Activated CD4-positive, alpha-beta T cell treated with anti-CD3 and anti-CD28 coated beads, Interleukin-2, Interleukin-6, amounts not matched to agents 100 ng/mL and 50 ng/mL, durations not matched to agents 16 hours and 8 hours (primary cell): ENCODE measurements at regions not wholly inside any gene's neighbourhood (a gene's known extent, or its start where the extent isn't known, plus 50 kb on each side); places are given as distances from the start of the nearest gene placed in this dataset.

Experiments used
- DNase-seq: peaks from one replicate; pipeline ENCODE4 v3.0.0-alpha.2; 2020

GRCh38 chr14:40870252-40870651 lies 736.4 kb upstream of the LRFN5 start:
- DNase-seq = no peak

DNA sequence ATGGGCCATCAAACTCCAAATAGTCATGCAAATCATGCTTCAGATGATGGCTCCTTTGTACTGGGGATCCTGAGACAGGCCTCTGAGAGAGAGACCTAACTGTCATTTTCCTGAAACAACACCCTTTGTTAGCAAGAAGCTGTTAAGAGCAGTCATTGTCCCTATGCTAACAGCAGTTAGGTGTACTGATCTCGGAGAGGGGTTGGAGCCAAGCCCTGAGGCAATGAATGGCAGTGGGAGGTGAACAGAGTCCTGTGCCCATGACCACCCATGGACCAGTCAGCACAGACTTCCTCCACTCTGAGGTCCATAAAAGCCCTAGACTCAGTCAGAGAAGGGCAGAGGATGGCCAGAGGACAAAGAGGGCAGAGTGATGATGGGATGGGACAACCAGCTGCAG lies 747.6 kb upstream of the LRFN5 start:
- no peak for DNase-seq

DNA sequence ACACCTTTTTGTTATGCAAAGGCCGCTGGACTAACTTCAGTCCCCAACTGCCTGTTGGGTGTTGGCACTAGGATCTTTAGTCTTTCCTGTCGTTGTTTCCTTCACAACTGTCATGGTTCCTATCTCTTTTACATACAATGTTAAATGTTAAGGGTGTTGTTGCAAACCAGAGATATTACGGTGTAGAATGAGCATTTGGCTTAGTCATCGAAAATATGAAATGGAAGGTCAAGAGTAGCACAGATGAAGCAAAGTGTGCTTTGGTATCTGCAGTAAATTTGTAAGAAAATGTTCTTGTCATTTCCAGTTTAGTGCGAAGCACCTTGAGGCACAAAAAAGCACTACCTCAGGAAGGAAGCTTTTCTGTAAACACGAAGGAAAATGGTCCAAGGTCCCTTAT lies 751.3 kb upstream of the LRFN5 start:
- DNase-seq = no peak

DNA sequence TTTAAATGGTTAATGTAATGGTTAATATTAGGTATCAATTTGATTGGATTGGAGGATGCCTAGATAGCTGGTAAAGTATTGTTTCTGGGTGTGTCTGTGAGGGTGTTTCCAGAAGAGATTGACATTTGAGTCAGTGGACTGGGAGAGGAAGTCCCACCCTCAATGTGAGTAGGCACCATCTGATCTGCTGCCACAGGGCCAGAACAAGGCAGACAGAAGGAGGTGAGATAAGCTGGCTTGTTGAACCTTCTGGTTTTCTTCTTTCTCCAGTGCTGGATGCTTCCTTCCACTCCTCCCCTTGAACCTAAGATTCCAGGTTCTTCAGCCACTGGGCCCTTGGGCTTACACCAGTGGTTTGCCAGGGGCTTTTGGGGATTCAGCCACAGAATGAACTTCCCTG lies 756.5 kb upstream of the LRFN5 start:
- no peak for DNase-seq

DNA sequence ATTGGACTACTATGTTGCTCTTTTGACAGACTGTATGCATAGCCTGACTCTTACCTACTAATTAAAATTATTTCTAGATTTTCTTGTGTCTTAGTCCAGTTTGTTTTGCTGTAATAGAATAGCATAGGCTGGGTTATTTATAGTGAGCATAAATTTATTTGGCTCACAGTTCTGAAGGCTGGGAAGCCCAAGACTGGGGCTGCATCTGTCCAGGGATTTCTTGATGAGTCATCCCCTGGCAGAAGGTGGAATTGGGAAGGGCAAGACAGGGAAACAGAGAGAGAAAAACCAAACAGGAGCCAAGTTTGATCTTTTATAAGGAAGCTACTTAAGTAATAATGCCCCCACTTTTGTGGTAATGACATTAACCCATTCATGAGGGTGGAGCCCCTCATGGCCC lies 759.2 kb upstream of the LRFN5 start:
- no peak for DNase-seq

DNA sequence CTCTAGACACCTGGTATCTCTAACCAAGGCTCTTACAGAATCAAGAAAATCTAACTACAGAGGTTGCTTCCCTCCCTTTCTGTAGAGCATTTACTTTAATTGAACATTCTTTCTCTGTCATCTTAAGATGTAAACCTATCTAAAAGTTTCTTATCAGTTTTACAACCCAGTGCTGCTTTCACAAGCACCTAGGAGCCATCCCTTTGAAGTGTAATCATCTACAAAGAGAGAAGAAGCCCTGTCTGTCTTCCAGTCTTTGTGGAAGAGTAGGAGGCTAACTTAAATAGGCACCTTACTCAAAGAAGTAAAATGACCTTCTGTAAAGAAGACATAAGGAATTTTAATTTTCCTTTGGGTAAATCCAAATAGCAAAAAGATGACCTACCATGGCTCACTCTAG lies 763.9 kb upstream of the LRFN5 start:
- no peak for DNase-seq

- no peak for DNase-seq
These were observed 764.8 kb upstream of the LRFN5 start for GRCh38 chr14:40841886-40842285.

DNA sequence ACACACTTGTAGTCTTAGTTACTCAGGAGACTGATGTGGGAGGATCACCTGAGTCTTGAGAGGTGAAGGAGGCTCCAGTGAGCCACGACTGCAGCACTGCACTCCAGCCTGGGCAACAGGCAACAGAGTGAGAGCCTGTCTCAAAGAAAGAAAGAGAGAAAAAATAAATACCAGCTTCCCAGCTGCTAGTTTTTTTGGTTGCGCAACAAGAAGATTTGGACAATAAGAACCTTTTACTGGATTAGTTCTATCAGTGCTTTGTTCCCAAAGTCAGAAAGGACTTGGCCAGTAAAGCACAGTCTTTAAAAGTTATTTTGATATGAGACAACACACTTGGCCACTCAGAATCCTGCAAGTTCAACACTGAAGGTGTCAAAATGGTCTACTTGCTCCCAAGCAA lies 768.1 kb upstream of the LRFN5 start:
- DNase-seq = no peak

- no peak for DNase-seq
These were observed 800.2 kb upstream of the LRFN5 start for GRCh38 chr14:40806471-40806870.

- no peak for DNase-seq
These were observed 810.5 kb upstream of the LRFN5 start for GRCh38 chr14:40796168-40796567.

DNA sequence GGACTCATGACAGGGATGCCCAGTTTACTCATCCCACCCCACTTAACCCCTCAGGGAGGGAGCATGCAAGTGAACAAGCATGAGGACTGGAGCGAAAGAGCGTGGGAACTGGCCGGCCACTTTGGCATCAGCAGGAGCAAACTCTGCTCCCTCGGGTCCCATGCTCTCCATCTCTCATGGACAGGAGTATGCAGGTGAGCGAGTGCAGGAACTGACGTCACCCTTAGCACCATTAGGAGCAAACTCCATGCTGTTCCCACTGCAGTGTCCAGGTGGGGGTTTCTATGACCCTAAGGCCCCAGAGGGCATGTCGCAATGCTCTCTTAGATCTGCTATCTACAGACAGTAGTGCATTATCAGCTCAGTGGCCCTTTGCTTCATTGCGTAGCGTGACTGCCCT lies 821.8 kb upstream of the LRFN5 start:
- no peak for DNase-seq

DNA sequence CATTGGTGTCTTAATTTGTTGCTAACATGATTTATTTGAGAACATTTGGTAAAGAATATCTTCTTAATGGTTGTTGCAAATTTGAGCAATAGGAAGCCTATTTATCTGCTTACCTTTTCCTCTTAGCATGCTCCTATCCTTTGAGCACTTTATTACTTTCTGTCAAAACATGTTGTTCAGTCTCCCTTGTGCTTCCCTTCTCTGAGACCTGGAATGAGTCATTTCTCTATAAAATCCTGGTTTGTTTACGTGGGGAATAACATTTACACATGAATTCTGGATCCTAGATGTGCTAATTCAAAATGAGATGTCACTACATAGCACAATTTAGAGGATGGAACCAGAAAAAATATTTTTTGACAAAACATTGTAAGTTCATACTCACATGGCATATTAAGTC lies 844.0 kb upstream of the LRFN5 start:
- no peak for DNase-seq

- DNase-seq = no peak
These were observed 844.5 kb upstream of the LRFN5 start for GRCh38 chr14:40762177-40762576.

- DNase-seq = no peak
These were observed 846.0 kb upstream of the LRFN5 start for GRCh38 chr14:40760704-40761103.

- DNase-seq = no peak
These were observed 848.6 kb upstream of the LRFN5 start for GRCh38 chr14:40758076-40758475.

DNA sequence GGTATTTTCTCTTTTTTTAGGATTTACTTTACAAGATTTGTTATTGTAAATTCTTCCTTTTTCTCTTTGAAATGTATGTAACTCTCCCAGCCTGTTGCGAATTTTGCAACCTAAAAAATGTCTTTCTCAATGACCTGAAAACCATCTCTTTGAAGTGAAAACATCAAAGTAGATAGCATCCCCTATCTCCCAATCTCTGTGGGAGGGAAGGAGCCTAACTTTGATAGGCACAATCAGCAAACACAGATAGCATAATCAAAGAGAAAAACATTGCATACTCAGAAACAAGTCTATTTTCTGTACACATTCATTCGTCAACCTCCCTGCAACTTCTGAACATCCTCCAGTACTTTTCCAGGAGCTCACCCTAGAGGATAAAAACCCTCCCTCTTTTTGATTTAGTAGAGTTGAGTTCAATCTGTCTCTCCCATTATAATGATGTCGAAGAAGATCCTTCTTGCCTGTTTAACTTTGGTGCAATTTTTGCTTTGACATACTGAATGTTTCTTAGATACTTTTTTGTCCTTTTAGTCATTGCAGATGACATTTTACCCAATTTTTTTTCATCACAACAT lies 849.2 kb upstream of the LRFN5 start:
- DNase-seq = no peak

DNA sequence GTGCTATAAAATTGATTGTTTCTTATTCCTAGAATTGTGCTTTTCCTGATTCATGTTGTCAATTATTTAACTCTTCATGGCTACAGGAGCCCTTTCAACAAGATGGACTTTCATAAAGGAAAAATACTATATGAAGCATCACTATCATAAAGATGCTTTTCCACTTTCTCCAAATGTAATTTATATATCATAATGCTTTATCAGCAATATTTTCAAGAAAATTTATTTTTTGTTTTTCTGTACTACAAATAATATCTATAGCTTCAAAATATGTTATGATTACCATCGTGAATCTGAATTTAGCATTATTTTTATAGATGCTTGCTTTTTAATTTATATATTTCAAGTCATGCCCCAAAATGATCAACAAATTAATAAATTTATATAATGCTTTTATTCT lies 873.5 kb upstream of the LRFN5 start:
- DNase-seq = no peak

GRCh38 chr14:40727107-40727506 lies 879.6 kb upstream of the LRFN5 start:
- no peak for DNase-seq

- no peak for DNase-seq
These were observed 893.3 kb upstream of the LRFN5 start for GRCh38 chr14:40713387-40713786.

DNA sequence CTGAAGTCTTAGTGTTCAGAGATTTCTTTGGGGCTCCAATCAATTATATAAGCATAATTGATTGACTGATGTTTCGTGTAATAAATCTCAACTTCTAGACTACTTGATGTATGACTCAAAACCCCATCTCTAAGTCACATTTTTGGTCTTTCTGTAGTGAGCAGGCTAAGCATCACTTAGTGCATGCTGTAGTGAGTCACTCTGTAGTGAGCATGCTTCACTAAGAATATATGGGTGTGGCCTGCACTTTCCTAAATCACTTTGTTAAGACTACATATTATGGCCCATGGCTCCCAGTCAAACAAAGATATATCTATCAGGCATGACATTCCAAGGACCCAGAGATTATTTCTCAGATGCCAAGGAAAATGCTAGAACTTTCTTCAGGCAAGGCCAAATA lies 909.4 kb upstream of the LRFN5 start:
- DNase-seq = no peak

GRCh38 chr14:40694023-40694422 lies 912.7 kb upstream of the LRFN5 start:
- DNase-seq = no peak

GRCh38 chr14:40691066-40691465 lies 915.6 kb upstream of the LRFN5 start:
- DNase-seq = no peak

DNA sequence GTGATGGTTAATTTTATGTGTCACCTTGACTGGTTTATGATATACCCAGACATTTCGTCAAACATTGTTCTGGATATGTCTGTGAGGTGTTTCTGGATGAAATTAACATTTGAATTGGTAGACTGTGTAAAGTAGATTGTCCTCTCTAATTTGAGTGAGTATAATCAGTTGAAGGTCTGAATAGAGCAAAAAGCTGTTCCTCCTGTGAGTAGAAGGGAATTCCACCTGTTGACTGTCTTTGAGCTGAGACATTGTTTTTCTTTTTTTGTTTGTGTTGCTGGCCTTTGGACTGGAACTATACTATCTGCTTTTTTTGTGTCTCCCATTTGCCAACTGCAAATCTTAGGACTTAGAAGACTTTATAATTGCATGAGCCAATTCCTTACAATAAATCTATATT lies 920.9 kb upstream of the LRFN5 start:
- no peak for DNase-seq

GRCh38 chr14:40684328-40684727 lies 922.3 kb upstream of the LRFN5 start:
- no peak for DNase-seq

DNA sequence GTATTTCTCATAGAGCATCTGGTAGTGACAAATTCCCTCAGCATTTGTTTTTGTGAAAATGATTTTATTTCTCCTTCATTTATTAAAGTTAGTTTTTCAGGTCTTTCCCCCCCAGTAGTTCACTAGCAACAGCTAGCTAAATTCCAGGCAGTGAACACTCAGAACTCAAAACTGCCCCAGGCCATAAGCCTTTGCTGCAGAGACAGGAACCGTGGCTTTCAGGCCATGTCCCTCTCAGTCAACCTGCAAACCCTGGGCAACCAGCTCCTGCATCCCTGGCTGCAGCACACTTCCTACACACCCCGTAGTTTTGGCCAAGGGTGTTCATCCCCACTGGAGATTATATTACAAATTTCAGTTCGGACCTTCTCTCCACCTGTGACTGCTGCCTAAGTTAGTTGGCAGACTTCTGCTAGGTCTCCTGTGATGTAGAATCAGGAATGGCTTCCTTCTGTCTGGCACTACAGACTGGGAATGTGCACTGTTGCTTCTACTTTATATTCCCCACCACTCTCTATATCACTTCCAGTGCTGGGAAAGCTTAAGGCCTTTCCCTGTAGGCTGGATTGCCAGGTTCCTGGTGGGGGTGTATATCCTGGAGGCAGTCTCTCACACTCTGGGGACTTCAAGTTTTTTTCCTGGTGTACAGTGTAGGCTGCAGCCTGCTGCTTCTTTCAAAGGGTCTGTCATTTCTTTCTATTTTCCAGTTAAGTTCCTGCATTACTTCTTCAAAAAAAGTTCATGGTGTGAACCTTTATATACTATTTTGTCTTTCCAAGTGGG lies 924.4 kb upstream of the LRFN5 start:
- DNase-seq = no peak
